Fibroblast of villous mesenchyme (primary cell): ENCODE measurements at regions not wholly inside any gene's neighbourhood (a gene's known extent, or its start where the extent isn't known, plus 50 kb on each side); places are given as distances from the start of the nearest gene placed in this dataset.
A peak's percentile ranks its signal among the peaks of the same experiment; 100 is the strongest.

Experiments
- DNase-seq: peaks from one replicate; pipeline ENCODE4 v3.0.0-alpha.2; 2010; ENCODE audit warnings: low read depth
- H3K4me3 ChIP-seq: 2 replicates; pipeline ENCODE4 v1.5.1; 2011; ENCODE audit warnings: low read depth, mild to moderate bottlenecking, low read length
- CTCF ChIP-seq: IDR thresholded peaks from 2 replicates; pipeline ENCODE4 v1.5.1; 2012; ENCODE audit warnings: low read depth, mild to moderate bottlenecking, low read length; ENCODE audit not compliant: insufficient read depth

- no peak for TF ChIP-seq CTCF
- no peak for DNase-seq
- no peak overlapping the region for H3K4me3 ChIP-seq
These were observed 280.3 kb upstream of the WWC1 start for GRCh38 chr5:168011096-168011495.

GRCh38 chr5:168012006-168012405 lies 279.4 kb upstream of the WWC1 start:
- no peak for DNase-seq
- H3K4me3 ChIP-seq, result no peak overlapping the region
- TF ChIP-seq CTCF, result no peak

GRCh38 chr5:168013546-168013945 lies 277.9 kb upstream of the WWC1 start:
- TF ChIP-seq CTCF, result no peak
- no peak overlapping the region for H3K4me3 ChIP-seq
- DNase-seq, result no peak

- no peak for TF ChIP-seq CTCF
- H3K4me3 ChIP-seq, result no peak overlapping the region
- no peak for DNase-seq
These were observed 276.9 kb upstream of the WWC1 start for GRCh38 chr5:168014433-168015123.

- no peak overlapping the region for H3K4me3 ChIP-seq
- TF ChIP-seq CTCF, result no peak
- DNase-seq, result peak; percentile 10
These were observed 275.9 kb upstream of the WWC1 start for GRCh38 chr5:168015506-168015905.

- no peak for TF ChIP-seq CTCF
- no peak overlapping the region for H3K4me3 ChIP-seq
- DNase-seq, result no peak
These were observed 274.1 kb upstream of the WWC1 start for GRCh38 chr5:168017313-168017712.

- DNase-seq, result no peak
- no peak for TF ChIP-seq CTCF
- H3K4me3 ChIP-seq, result no peak overlapping the region
These were observed 272.3 kb upstream of the WWC1 start for GRCh38 chr5:168019143-168019542.
